HG02970 (cell line): ENCODE measurements at regions not wholly inside any gene's neighbourhood (a gene's known extent, or its start where the extent isn't known, plus 50 kb on each side); places are given as distances from the start of the nearest gene placed in this dataset.
"Not testable (repeated sequence)": the region's sequence is repeated elsewhere in the genome, so short reads cannot be mapped to it uniquely, and the experiment has no call there.

Experiments used
- ATAC-seq: cut with Tn5 transposase; IDR thresholded peaks from one replicate; pipeline ENCODE4 v1.9.1; 2021; ENCODE audit warnings: mild to moderate bottlenecking, moderate library complexity, moderate number of reproducible peaks; ENCODE audit not compliant: unreplicated experiment, low FRiP score

DNA sequence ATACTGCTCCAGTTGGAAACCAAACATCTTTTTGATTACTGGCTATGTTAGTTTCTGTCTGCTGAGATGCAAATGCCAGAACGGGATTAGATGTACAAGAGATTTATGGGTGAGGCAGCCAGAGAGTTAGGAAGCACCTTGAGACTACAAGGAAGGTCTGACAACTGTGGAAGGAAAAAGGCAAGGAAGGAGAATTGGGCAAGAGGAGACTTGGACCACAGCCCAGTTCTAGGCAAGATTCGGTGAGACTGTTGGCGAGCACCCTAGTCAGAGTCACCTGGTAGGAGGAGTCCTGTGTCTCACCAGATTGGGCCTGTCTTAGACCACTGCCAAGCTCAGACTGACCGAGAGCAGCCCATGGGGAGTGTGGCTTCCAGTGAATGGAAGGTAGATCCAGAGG lies 91.8 kb upstream of the F13A1 start:
- ATAC-seq, result no peak

DNA sequence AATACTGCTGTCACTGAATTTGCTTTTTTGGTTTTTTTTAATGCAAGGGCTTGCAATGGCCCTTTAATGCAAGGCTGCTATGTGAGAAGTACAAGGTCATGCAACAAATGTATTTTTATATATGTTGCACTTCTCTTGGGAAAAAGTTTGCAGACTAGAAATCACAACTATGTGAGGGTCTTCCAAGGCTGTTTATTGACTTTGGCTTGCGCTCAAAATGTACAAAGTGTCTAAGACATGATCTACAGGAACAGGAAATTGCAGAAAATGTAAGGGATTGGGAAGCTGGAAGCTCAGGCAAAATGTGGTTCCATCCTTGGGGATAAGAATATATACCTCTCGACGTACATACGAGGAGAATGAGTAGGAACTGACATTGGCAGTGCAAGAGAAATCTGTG lies 92.2 kb upstream of the F13A1 start:
- ATAC-seq, result no peak

DNA sequence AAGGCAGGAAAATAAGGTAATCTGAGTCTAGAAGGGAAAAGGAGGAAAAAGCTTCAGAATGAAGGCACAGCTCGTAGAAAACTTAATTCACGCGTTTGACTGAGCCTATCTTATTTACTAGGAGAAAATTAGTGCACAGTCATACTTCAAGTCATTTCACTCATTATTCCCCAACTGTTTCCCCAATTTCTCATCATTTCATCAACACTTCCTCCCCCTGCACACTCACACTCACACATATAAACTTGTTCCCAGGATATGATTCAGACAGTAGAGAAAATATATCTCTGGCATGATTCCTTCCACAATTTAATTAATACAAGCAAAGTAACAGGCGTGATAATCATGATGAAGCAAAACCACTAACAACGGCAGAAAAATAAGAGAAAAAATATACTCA lies 94.5 kb upstream of the F13A1 start:
- no peak for ATAC-seq

DNA sequence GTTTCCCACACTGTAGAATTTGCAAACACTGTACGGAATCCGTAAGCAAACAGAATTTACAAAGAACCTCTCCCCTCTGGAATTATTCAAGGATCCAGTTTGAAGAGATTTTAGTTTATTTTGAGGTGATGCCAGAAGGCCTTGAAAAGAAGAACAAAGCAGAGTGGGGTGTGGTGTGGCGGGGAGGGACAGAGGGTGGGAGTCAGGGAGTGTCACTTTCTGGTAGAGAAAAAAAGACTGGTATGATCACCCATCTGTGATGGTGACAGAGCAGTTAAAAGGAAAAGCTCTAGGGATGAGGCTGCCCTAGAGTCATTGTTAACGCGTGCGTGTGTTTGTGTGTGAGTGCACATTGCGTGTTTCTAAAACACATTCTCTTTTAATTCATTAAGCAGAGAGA lies 97.0 kb upstream of the F13A1 start:
- ATAC-seq, result no peak

GRCh38 chr6:6418421-6418820 lies 98.0 kb upstream of the F13A1 start:
- ATAC-seq, result no peak

- no peak for ATAC-seq
These were observed 99.6 kb upstream of the F13A1 start for GRCh38 chr6:6420107-6420506.

- ATAC-seq, result no peak
These were observed 113.7 kb upstream of the F13A1 start for GRCh38 chr6:6434151-6434550.

DNA sequence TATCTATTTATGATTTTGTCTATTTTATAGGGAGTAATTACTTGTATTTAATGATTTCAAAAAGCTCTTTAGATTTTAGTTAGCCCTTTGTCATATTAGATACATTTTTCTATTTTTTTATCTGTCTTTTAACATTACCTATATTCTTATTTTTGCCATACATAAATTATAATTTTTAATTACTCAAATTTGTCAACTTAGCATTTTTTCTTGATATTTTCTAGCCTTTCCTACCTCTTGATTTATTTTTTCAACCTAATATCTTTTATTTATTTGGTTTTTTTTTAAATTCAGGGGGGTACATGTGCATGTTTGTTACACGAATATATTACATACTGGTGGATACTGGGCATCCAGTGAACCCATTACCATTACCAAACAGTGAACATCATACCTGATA lies 114.3 kb upstream of the F13A1 start:
- ATAC-seq, result no peak

GRCh38 chr6:6436366-6436765 lies 115.9 kb upstream of the F13A1 start:
- ATAC-seq, result no peak

GRCh38 chr6:6436946-6437345 lies 116.5 kb upstream of the F13A1 start:
- no peak for ATAC-seq

- ATAC-seq, result no peak
These were observed 117.8 kb upstream of the F13A1 start for GRCh38 chr6:6438286-6438685.

DNA sequence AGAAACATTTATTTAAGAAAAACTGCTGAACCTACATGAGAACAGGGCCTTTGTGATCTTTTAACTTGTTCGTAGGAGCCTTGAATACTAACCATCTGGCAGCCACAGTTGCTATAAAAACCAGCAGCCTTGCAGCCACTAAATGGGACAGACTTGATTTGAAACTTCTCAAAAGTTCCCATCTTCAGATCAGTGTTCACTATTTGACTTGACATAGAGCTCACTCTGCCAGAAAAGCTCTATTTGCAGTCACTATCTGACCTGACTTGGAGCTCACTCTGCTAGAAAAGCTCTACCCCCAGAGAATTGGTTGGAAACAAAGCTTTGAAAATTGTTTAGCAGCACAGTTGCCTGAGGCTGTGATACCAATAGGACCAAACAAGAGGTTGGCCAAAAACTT lies 119.3 kb upstream of the F13A1 start:
- no peak for ATAC-seq

GRCh38 chr6:6452002-6452401 lies 131.5 kb upstream of the F13A1 start:
- ATAC-seq, result no peak

DNA sequence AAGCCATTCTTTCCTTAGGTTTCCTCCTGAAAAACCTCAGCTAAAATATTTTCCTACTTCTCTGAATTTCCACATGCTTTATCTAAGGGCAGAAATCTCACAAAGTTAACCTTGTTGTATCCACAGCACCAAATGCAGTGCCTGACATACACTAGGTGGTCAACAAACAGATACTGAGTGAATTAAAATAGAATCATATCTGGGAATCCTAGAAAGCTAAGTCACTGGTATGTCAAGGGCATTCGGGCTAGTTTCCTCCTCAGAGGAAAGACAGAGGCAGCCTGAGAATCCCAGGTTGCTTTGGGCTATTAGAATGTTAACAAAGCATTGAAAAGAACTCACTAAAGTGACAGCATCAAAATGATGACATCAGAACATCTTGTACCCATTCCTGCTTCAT lies 132.7 kb upstream of the F13A1 start:
- no peak for ATAC-seq

- no peak for ATAC-seq
These were observed 133.2 kb upstream of the LY86 start for GRCh38 chr6:6455272-6455671.

- no peak for ATAC-seq
These were observed 130.3 kb upstream of the LY86 start for GRCh38 chr6:6458172-6458571.

GRCh38 chr6:6459963-6460362 lies 128.6 kb upstream of the LY86 start:
- ATAC-seq, result not testable (repeated sequence)

DNA sequence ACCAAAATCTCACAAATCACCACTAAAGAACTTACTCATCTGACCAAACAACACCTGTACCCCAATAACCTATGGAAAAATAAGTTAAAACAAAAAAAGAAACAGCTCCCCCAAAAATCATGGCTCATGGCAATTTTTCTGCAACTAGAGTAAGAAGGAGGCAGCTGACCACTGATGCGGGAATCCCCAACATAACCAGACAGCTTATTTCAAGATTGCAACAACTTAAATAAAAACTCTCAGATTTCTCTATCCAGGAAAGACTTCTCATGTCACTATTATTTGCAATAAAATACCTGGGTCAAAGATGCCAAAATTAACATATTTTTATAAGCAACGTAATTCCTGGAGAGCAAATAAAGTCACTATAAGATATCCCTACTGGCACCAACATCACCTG lies 128.1 kb upstream of the LY86 start:
- ATAC-seq, result no peak

DNA sequence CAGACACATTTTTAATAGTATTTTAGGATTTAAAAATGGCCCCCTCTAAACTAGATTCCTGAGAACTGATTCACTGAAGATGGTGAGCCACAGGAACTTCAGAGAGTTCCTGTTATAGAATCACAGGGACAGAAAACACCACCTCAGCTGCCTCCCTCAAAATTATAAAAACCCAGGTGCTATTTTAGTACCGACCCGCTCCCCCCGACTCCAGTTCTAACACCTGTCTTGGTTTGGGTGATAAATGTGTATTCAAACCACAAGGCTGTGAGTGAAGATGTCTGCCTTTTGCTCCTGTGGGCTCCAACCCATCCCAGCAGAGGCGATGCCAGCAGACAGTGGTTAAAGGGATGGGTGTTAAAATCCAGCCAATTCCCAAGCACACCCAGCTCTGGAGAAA lies 127.4 kb upstream of the LY86 start:
- ATAC-seq, result no peak

- no peak for ATAC-seq
These were observed 121.4 kb upstream of the LY86 start for GRCh38 chr6:6466967-6467761.

DNA sequence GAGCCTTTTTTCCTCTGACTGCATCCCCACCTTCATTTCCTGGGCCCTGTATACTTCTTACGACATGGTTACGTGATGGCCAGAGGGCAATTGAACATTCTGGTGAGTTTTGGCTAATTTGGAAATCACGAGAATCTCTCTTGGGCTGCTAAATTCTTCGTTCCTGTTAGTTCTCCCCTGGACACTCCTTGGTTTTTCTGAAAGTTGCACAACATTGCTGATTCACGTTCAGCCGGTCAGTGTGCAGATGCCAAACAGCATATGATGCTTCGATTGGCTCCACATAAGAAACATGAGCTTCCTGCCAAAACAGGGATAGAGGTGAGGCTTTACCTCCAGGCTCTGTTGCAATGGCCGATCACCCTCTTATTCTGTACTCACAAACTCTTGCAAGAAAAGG lies 119.4 kb upstream of the LY86 start:
- ATAC-seq, result no peak

DNA sequence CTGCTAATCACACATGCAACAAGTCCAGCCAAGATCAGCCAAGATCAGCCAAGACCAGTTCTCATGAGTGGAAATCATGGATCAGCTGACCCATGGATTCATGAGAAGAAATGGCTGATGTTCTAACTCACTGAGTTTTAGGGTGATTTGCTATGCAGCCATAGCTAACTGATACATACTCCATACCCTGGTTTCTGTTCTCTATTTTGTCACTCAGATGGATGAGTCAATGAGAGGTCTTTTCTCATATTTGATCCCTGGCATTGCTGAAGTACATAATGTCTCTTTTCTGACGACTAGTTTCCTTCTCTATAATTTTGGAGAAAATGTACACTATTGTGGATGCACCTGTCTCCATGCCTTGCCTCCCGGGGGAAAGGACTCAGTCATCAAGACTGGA lies 118.4 kb upstream of the LY86 start:
- no peak for ATAC-seq

DNA sequence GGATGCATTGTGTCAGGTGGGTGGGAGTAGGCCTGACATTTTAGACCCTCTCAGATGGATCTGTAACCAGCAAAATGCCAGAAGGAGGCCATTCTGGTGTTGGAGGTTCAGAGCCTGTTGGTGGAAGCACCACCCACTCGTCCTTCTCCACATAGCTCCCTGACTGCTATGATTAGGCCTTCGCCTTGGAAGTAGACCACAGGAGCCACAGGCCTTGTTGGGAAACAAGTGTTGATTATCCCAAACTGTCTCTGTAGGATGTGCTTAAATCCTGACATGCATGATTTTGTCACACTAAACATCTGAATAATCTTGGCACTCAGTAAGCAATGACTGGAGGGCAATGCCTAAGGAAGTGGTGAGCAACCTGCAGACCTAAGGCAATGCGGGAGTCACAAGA lies 117.2 kb upstream of the LY86 start:
- no peak for ATAC-seq
